ENCODE measurements at regions not wholly inside any gene's neighbourhood (a gene's known extent, or its start where the extent isn't known, plus 50 kb on each side); places are given as distances from the start of the nearest gene placed in this dataset.

- in situ Hi-C loops (cut with HindIII; ENCODE audit: low sequenced_read_pairs): no loop called here
- DNase-seq (ENCODE audit: low read depth): no peak
- H3K4me3 ChIP-seq (ENCODE audit: low read depth, low read length): no peak overlapping the region
- TF ChIP-seq, protein P1, sequence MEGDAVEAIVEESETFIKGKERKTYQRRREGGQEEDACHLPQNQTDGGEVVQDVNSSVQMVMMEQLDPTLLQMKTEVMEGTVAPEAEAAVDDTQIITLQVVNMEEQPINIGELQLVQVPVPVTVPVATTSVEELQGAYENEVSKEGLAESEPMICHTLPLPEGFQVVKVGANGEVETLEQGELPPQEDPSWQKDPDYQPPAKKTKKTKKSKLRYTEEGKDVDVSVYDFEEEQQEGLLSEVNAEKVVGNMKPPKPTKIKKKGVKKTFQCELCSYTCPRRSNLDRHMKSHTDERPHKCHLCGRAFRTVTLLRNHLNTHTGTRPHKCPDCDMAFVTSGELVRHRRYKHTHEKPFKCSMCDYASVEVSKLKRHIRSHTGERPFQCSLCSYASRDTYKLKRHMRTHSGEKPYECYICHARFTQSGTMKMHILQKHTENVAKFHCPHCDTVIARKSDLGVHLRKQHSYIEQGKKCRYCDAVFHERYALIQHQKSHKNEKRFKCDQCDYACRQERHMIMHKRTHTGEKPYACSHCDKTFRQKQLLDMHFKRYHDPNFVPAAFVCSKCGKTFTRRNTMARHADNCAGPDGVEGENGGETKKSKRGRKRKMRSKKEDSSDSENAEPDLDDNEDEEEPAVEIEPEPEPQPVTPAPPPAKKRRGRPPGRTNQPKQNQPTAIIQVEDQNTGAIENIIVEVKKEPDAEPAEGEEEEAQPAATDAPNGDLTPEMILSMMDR (IDR thresholded peaks at IDR 0.05; ENCODE audit: low read depth, low read length, missing control alignments): no peak
Observed at GRCh38 chr11:104614117-104614680, 284.1 kb downstream of the CASP12 start.

DNA sequence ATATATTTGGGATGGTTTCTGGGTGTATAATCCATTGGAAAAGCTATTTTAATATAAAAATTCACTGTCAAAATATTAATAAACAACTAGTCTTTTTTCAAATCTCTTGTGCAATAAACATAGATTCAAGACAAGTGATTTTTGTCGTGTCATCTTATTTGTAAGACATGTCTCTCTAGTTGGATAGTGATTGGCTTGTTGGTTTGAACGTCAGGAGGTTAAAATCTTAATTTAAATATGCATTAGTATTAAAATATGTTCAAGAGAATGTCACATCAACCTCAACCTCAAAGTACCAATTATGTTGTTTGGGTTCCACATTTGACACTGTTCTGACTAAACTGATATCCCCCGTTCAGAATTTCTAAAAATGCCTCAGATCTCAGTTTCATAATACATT is 287.6 kb downstream of the CASP12 start:
- TF ChIP-seq, protein P1 (IDR thresholded peaks at IDR 0.05; ENCODE audit: low read depth, low read length, missing control alignments): no peak
- in situ Hi-C loops (cut with HindIII; ENCODE audit: low sequenced_read_pairs): no loop called here
- H3K4me3 ChIP-seq (ENCODE audit: low read depth, low read length): no peak overlapping the region
- DNase-seq (ENCODE audit: low read depth): no peak

DNA sequence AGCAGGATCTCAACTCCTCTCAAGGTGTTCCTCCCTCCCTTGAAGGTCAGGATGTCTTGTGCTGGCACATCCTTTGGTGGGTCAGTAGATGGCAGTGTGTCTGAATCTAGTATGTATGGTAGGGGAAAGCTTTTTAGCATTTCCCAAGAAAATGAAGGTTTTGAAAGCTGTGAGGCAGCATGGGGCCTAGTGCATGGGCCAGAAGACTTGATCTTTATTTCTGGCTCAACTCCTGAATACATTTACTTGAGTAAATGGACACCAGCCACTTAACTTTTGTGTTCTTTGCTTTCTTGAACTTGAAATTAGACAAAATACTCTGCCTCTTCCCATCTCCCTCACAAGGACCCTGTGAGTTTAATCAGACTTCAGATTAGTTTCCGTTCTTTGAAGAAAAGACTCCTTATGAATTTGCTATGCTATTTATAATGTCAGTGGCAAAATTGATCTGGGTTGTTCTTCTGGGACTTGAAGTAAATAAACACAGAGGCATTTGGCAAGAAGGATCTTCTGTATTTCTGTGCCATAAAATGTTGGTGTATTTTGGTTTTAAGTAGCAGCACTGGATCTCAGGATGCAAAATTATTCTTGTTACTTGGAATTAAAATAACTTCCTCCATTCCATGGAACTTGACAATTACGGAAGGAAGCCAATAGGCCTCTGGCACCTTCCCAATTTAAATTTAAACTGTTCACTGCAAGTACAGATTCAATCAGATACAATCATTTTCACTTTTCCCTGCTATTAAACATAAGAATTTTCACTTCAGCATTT is 288.8 kb downstream of the CASP12 start:
- no peak overlapping the region for H3K4me3 ChIP-seq (ENCODE audit: low read depth, low read length)
- peak; percentile 68 for DNase-seq (ENCODE audit: low read depth)
- in situ Hi-C loops (cut with HindIII; ENCODE audit: low sequenced_read_pairs): no loop called here
- TF ChIP-seq, protein P1 (IDR thresholded peaks at IDR 0.05; ENCODE audit: low read depth, low read length, missing control alignments): peak; percentile 90

- no peak for DNase-seq (ENCODE audit: low read depth)
- TF ChIP-seq, protein P1 (IDR thresholded peaks at IDR 0.05; ENCODE audit: low read depth, low read length, missing control alignments): no peak
- in situ Hi-C loops (cut with HindIII; ENCODE audit: low sequenced_read_pairs): no loop called here
- H3K4me3 ChIP-seq (ENCODE audit: low read depth, low read length): no peak overlapping the region
Observed at GRCh38 chr11:104602643-104603042, 295.6 kb downstream of the CASP12 start.

GRCh38 chr11:104594228-104594958 is 303.9 kb downstream of the CASP12 start:
- no peak for DNase-seq (ENCODE audit: low read depth)
- in situ Hi-C loops (cut with HindIII; ENCODE audit: low sequenced_read_pairs): no loop called here
- no peak overlapping the region for H3K4me3 ChIP-seq (ENCODE audit: low read depth, low read length)
- TF ChIP-seq, protein P1 (IDR thresholded peaks at IDR 0.05; ENCODE audit: low read depth, low read length, missing control alignments): no peak

DNA sequence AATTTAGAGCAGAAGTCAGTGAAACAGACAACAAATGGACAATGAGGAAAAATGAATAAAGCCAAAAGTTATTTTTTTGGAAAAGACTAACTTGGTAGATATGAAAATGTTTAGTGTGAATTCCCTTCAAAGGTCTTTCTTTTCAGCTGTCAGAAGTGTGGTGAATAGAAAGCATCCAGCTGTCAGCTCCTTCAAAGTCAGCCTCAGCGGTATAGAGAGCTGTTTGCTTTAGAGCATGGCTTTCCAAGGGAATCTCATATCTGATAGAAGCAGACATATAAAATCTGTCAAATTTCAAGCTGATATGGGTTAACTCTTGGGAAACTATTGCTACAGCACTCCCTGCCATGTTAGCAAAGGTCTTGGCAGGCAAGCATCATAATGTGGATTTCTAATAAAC is 309.3 kb downstream of the CASP12 start:
- DNase-seq (ENCODE audit: low read depth): no peak
- TF ChIP-seq, protein P1 (IDR thresholded peaks at IDR 0.05; ENCODE audit: low read depth, low read length, missing control alignments): no peak
- in situ Hi-C loops (cut with HindIII; ENCODE audit: low sequenced_read_pairs): no loop called here
- H3K4me3 ChIP-seq (ENCODE audit: low read depth, low read length): no peak overlapping the region
